SK-N-SH (cell line): ENCODE measurements at regions not wholly inside any gene's neighbourhood (a gene's known extent, or its start where the extent isn't known, plus 50 kb on each side); places are given as distances from the start of the nearest gene placed in this dataset.
A peak's percentile ranks its signal among the peaks of the same experiment; 100 is the strongest.

Experiments
- CTCF ChIP-seq: fragments of 200-600 bp; sonication (generic); IDR thresholded peaks from 2 replicates; pipeline ENCODE4 v1.6.1; 2017; ENCODE audit warnings: antibody characterized with exemption, mild to moderate bottlenecking, moderate library complexity
- FOXJ3 ChIP-seq: sonication (generic); formaldehyde crosslinking; IDR thresholded peaks from 2 replicates; pipeline ENCODE4 v1.5.1; 2020; ENCODE audit warnings: mild to moderate bottlenecking, missing genetic modification reagents
- FOXM1 ChIP-seq: IDR thresholded peaks from 2 replicates; pipeline ENCODE4 v1.4.0; 2012; ENCODE audit warnings: low read depth, mild to moderate bottlenecking
- JUND ChIP-seq: IDR thresholded peaks from 2 replicates; pipeline ENCODE4 v1.4.0; 2012
- TF ChIP-seq, protein P1 (sequence below): IDR thresholded peaks from 2 replicates; pipeline ENCODE4 v1.6.1; 2012; ENCODE audit warnings: mild to moderate bottlenecking, low read depth, low read length, moderate library complexity
- TF ChIP-seq, protein P2 (sequence below): IDR thresholded peaks from 2 replicates; pipeline ENCODE4 v1.4.0; 2012; ENCODE audit warnings: low read depth
- TF ChIP-seq, protein P3 (sequence below): fragments of 150-350 bp; IDR thresholded peaks from 2 replicates; pipeline ENCODE4 v1.6.1; 2017; ENCODE audit warnings: antibody characterized with exemption, low read length, low read depth, borderline replicate concordance

GRCh38 chr14:71713016-71713415 lies 219.2 kb upstream of the RGS6 start:
- TF ChIP-seq, protein P1, sequence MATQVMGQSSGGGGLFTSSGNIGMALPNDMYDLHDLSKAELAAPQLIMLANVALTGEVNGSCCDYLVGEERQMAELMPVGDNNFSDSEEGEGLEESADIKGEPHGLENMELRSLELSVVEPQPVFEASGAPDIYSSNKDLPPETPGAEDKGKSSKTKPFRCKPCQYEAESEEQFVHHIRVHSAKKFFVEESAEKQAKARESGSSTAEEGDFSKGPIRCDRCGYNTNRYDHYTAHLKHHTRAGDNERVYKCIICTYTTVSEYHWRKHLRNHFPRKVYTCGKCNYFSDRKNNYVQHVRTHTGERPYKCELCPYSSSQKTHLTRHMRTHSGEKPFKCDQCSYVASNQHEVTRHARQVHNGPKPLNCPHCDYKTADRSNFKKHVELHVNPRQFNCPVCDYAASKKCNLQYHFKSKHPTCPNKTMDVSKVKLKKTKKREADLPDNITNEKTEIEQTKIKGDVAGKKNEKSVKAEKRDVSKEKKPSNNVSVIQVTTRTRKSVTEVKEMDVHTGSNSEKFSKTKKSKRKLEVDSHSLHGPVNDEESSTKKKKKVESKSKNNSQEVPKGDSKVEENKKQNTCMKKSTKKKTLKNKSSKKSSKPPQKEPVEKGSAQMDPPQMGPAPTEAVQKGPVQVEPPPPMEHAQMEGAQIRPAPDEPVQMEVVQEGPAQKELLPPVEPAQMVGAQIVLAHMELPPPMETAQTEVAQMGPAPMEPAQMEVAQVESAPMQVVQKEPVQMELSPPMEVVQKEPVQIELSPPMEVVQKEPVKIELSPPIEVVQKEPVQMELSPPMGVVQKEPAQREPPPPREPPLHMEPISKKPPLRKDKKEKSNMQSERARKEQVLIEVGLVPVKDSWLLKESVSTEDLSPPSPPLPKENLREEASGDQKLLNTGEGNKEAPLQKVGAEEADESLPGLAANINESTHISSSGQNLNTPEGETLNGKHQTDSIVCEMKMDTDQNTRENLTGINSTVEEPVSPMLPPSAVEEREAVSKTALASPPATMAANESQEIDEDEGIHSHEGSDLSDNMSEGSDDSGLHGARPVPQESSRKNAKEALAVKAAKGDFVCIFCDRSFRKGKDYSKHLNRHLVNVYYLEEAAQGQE, result no peak
- peak; percentile 27; the same call in 1 of the 2 replicates for TF ChIP-seq JUND
- TF ChIP-seq CTCF, result no peak
- TF ChIP-seq, protein P2, sequence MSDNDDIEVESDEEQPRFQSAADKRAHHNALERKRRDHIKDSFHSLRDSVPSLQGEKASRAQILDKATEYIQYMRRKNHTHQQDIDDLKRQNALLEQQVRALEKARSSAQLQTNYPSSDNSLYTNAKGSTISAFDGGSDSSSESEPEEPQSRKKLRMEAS, result no peak
- no peak for TF ChIP-seq FOXM1
- no peak for TF ChIP-seq FOXJ3 (CRISPR knock-in tag)
- TF ChIP-seq, protein P3, sequence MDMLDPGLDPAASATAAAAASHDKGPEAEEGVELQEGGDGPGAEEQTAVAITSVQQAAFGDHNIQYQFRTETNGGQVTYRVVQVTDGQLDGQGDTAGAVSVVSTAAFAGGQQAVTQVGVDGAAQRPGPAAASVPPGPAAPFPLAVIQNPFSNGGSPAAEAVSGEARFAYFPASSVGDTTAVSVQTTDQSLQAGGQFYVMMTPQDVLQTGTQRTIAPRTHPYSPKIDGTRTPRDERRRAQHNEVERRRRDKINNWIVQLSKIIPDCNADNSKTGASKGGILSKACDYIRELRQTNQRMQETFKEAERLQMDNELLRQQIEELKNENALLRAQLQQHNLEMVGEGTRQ, result no peak
